ENCODE measurements at regions not wholly inside any gene's neighbourhood (a gene's known extent, or its start where the extent isn't known, plus 50 kb on each side); places are given as distances from the start of the nearest gene placed in this dataset.
A peak's percentile ranks its signal among the peaks of the same experiment; 100 is the strongest.

DNA sequence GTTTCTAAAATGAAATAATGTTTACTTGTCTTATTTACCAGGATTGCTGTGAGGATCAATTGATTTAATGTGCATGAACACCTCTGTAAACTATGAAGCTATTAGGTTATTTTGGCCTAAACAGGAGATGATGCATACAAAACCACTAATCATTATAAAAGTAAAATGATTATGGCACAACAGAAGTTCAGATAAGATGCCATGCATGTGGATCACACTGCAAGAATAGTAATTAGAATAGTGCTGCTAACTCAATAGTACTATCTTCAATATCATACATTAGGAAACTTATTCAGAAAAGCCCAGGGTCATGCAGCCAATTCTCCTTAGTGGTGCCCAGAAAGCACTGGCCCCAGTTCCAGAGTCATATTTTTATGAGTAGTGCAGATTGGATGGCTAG, 66.9 kb downstream of the TMEM100 start:
- DNase-seq: no peak
- Histone ChIP-seq H3K9ac (ENCODE audit: low read length) (no peak overlapping the region), H3K9me3 (ENCODE audit: low read length) (no peaks in the 10 kb centered on the region), H3K4me3 (ENCODE audit: low read length) (no peak overlapping the region), H3K79me2 (ENCODE audit: low read length) (no peaks in the 10 kb centered on the region), H2AFZ (ENCODE audit: low read length) (no peak overlapping the region), H4K20me1 (ENCODE audit: insufficient read depth, low read depth, low read length) (no peaks in the 10 kb centered on the region), H3K9me2 (replicated peaks; ENCODE audit: insufficient read depth, low read length) (no peaks in the 10 kb centered on the region), H3K27me3 (ENCODE audit: low read length) (no peaks in the 10 kb centered on the region), H3K36me3 (ENCODE audit: insufficient read depth, low read length) (no peaks in the 10 kb centered on the region), H3K27ac (ENCODE audit: low read length) (no peak overlapping the region), H3K4me1 (ENCODE audit: low read length) (peaks cover 42% of the 10 kb centered on the region), H3K4me2 (ENCODE audit: low read depth, low read length, poor library complexity, severe bottlenecking) (no peak overlapping the region)

DNA sequence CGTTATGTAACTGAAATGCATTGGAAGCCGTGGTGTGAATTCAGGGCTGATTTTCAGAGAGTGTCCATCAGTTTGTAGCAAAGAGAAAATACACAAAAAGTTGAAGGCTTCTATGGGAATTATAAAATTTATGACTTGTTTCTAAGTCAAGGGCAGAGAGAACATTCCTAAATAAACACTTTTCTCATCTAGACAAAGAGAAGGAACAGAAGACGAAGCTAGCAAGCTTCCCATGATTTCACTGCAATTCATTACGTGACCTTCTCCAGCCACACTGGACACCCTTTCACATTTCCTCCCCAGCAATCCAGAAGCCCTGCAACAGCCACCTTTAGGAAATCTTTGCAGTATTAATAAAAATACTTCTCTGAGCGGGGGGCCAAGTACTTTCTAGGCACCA, 67.8 kb downstream of the TMEM100 start:
- H3K27me3 ChIP-seq (ENCODE audit: low read length): no peaks in the 10 kb centered on the region
- no peak overlapping the region for H2AFZ ChIP-seq (ENCODE audit: low read length)
- no peaks in the 10 kb centered on the region for H3K9me2 ChIP-seq (replicated peaks; ENCODE audit: insufficient read depth, low read length)
- no peaks in the 10 kb centered on the region for H4K20me1 ChIP-seq (ENCODE audit: insufficient read depth, low read depth, low read length)
- H3K9me3 ChIP-seq (ENCODE audit: low read length): no peaks in the 10 kb centered on the region
- no peak overlapping the region for H3K4me2 ChIP-seq (ENCODE audit: low read depth, low read length, poor library complexity, severe bottlenecking)
- H3K4me1 ChIP-seq (ENCODE audit: low read length): peaks cover 42% of the 10 kb centered on the region
- no peaks in the 10 kb centered on the region for H3K36me3 ChIP-seq (ENCODE audit: insufficient read depth, low read length)
- no peak overlapping the region for H3K4me3 ChIP-seq (ENCODE audit: low read length)
- H3K27ac ChIP-seq (ENCODE audit: low read length): no peak overlapping the region
- DNase-seq: no peak
- H3K9ac ChIP-seq (ENCODE audit: low read length): no peak overlapping the region
- H3K79me2 ChIP-seq (ENCODE audit: low read length): no peaks in the 10 kb centered on the region

DNA sequence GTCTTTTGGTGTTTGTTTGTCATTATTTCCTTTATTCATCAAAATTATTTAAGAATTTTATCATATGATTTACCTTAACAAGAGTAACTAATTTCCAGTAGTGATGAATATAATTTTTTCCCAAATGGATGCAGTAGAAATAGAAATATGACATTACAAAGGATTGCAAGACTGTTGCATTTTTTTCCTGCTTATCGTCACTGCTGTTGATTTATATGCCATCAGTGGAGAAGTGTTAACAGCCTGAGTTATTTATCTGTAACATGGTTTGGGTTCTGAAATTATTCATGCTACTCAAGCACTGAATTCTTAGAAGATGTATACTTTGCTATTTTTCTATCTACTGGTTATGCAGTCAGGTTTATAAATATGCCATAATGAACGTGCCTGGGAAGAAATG, 68.6 kb downstream of the TMEM100 start:
- no peaks in the 10 kb centered on the region for H3K36me3 ChIP-seq (ENCODE audit: insufficient read depth, low read length)
- H3K4me3 ChIP-seq (ENCODE audit: low read length): no peak overlapping the region
- H3K9me3 ChIP-seq (ENCODE audit: low read length): no peaks in the 10 kb centered on the region
- DNase-seq: no peak
- no peak overlapping the region for H3K9ac ChIP-seq (ENCODE audit: low read length)
- no peak overlapping the region for H3K27ac ChIP-seq (ENCODE audit: low read length)
- no peaks in the 10 kb centered on the region for H3K27me3 ChIP-seq (ENCODE audit: low read length)
- no peaks in the 10 kb centered on the region for H4K20me1 ChIP-seq (ENCODE audit: insufficient read depth, low read depth, low read length)
- H2AFZ ChIP-seq (ENCODE audit: low read length): no peak overlapping the region
- H3K9me2 ChIP-seq (replicated peaks; ENCODE audit: insufficient read depth, low read length): no peaks in the 10 kb centered on the region
- no peaks in the 10 kb centered on the region for H3K79me2 ChIP-seq (ENCODE audit: low read length)
- peaks cover 35% of the 10 kb centered on the region for H3K4me1 ChIP-seq (ENCODE audit: low read length)
- no peak overlapping the region for H3K4me2 ChIP-seq (ENCODE audit: low read depth, low read length, poor library complexity, severe bottlenecking)

DNA sequence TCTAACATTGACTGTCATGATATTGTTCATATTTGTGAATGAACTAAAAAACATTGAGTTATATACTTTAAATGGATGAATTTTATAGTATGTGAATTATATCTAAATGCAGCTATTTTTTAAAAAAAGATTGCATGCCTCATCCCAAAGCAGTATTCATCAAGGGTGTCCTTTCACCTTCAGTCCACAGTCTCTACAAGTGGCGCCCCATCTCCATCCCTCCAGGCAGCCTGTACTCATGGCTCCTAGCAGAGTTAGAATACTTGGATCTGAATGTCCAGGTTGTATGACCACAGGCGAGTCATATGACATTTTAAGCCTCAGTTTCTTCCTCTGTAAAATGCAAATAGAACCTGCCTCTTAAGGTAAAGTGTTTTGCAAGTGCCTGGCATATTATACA, 69.8 kb downstream of the TMEM100 start:
- Histone ChIP-seq H4K20me1 (ENCODE audit: insufficient read depth, low read depth, low read length) (no peaks in the 10 kb centered on the region), H3K4me1 (ENCODE audit: low read length) (peaks cover 32% of the 10 kb centered on the region), H3K27ac (ENCODE audit: low read length) (no peak overlapping the region), H3K9ac (ENCODE audit: low read length) (no peak overlapping the region), H3K36me3 (ENCODE audit: insufficient read depth, low read length) (no peaks in the 10 kb centered on the region), H3K4me3 (ENCODE audit: low read length) (no peak overlapping the region), H2AFZ (ENCODE audit: low read length) (peak overlapping the region; percentile 72), H3K27me3 (ENCODE audit: low read length) (no peaks in the 10 kb centered on the region), H3K9me2 (replicated peaks; ENCODE audit: insufficient read depth, low read length) (no peaks in the 10 kb centered on the region), H3K9me3 (ENCODE audit: low read length) (no peaks in the 10 kb centered on the region), H3K79me2 (ENCODE audit: low read length) (no peaks in the 10 kb centered on the region), H3K4me2 (ENCODE audit: low read depth, low read length, poor library complexity, severe bottlenecking) (no peak overlapping the region)
- DNase-seq: no peak

DNA sequence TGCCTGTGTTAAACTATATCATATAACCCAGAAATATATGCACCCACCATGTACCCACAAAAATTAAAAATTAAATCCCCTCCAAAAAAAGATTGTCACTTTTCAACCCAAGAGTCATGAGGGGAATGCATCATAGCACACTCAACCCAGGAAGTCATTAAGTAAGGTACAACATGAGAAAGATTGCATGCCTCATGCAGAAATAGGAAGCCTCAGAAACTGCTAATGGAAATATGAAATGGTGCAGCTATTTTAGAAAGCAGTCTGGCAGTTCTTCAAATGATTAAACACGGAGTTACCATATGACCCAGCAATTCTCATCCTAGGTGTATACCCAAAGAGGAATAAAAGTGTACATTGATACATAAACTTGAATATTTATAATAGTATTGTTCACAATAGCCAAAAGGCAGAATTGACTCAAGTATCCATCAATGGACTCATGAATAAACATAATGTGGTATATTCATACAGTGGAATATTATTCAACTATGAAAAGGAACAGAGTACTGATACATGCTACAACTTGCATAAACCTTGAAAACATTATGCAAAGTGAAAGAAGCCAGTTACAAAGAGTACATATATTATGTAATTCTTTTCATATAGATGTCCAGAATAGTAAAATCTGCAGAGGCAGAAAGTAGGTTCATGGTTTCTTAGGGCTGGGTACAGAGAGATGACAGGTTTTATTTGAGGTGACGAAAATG, 70.4 kb downstream of the TMEM100 start:
- no peak overlapping the region for H3K4me2 ChIP-seq (ENCODE audit: low read depth, low read length, poor library complexity, severe bottlenecking)
- no peaks in the 10 kb centered on the region for H3K79me2 ChIP-seq (ENCODE audit: low read length)

DNA sequence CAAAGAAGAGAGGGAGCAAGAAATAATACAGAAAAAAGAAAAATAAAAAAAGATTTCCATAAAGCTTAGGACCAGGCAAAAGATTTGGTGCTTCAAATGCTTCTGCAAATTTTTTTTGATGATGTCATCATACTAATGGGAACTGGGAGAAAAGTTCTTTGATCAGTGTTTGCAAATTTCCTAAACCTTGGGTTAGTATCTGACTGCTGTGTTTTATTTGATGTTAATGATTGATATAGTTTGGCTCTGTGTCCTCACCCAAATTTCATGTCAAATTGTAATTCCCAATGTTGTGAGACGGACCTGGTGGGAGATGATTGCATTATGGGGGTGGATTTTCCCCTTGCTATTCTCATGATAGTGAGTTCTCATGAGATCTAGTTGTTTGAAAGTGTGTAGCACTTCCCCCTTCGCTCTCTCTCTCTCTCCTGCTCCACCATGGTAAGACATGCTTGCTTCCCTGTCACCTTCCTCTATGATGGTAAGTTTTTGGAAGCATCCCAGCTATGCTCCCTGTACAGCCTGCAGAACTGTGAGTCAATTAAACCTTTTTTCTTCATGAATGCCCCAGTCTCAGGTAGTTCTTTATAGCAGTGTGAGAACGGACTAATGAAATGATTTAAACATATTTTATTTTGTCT, 72.6 kb downstream of the TMEM100 start:
- Histone ChIP-seq H2AFZ (ENCODE audit: low read length) (peak overlapping the region; percentile 33; the same call in 1 of the 2 replicates), H3K27me3 (ENCODE audit: low read length) (no peaks in the 10 kb centered on the region), H3K9me2 (replicated peaks; ENCODE audit: insufficient read depth, low read length) (no peaks in the 10 kb centered on the region), H3K4me1 (ENCODE audit: low read length) (peaks cover 30% of the 10 kb centered on the region), H3K79me2 (ENCODE audit: low read length) (no peaks in the 10 kb centered on the region), H3K4me3 (ENCODE audit: low read length) (no peak overlapping the region), H4K20me1 (ENCODE audit: insufficient read depth, low read depth, low read length) (no peaks in the 10 kb centered on the region), H3K9ac (ENCODE audit: low read length) (0 out of 2 replicates have a peak overlapping the region, but pooled peaks have one; percentile 6), H3K9me3 (ENCODE audit: low read length) (no peaks in the 10 kb centered on the region), H3K36me3 (ENCODE audit: insufficient read depth, low read length) (no peaks in the 10 kb centered on the region), H3K4me2 (ENCODE audit: low read depth, low read length, poor library complexity, severe bottlenecking) (peak overlapping the region; percentile 17), H3K27ac (ENCODE audit: low read length) (no peak overlapping the region)
- no peak for DNase-seq

More for the DNA sequence above, 70.4 kb downstream of the TMEM100 start:
- Histone ChIP-seq H3K27me3 (ENCODE audit: low read length) (no peaks in the 10 kb centered on the region), H4K20me1 (ENCODE audit: insufficient read depth, low read depth, low read length) (no peaks in the 10 kb centered on the region), H3K36me3 (ENCODE audit: insufficient read depth, low read length) (no peaks in the 10 kb centered on the region), H3K4me1 (ENCODE audit: low read length) (peaks cover 34% of the 10 kb centered on the region), H3K9me3 (ENCODE audit: low read length) (no peaks in the 10 kb centered on the region), H3K9me2 (replicated peaks; ENCODE audit: insufficient read depth, low read length) (no peaks in the 10 kb centered on the region), H3K4me3 (ENCODE audit: low read length) (no peak overlapping the region), H3K27ac (ENCODE audit: low read length) (no peak overlapping the region), H3K9ac (ENCODE audit: low read length) (no peak overlapping the region), H2AFZ (ENCODE audit: low read length) (no peak overlapping the region)
- DNase-seq: no peak

DNA sequence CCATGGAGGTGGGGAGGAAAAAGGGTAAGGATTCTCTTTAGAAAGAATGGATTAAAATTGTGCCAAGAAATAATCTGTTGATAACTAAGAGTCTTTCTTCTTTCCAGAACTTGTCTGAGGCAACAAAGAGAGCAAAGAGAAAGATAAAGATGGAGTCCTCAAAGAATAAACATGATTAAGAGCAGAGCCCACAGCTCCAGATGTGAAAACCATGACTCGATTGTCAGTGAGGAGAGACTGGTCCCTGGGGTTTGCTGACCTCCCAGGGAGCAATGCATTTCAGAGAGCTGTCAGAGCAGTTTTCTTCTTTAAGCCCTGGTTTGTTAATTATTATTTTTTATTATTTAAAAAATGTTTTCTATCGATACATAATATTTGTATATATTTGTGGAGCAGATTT, 74.6 kb downstream of the TMEM100 start:
- Histone ChIP-seq H3K9me2 (replicated peaks; ENCODE audit: insufficient read depth, low read length) (no peaks in the 10 kb centered on the region), H3K4me1 (ENCODE audit: low read length) (peaks cover 33% of the 10 kb centered on the region), H3K9me3 (ENCODE audit: low read length) (no peaks in the 10 kb centered on the region), H3K27ac (ENCODE audit: low read length) (no peak overlapping the region), H4K20me1 (ENCODE audit: insufficient read depth, low read depth, low read length) (no peaks in the 10 kb centered on the region), H3K9ac (ENCODE audit: low read length) (no peak overlapping the region), H3K79me2 (ENCODE audit: low read length) (no peaks in the 10 kb centered on the region), H3K4me3 (ENCODE audit: low read length) (no peak overlapping the region), H2AFZ (ENCODE audit: low read length) (no peak overlapping the region), H3K36me3 (ENCODE audit: insufficient read depth, low read length) (no peaks in the 10 kb centered on the region), H3K4me2 (ENCODE audit: low read depth, low read length, poor library complexity, severe bottlenecking) (no peak overlapping the region), H3K27me3 (ENCODE audit: low read length) (no peaks in the 10 kb centered on the region)
- DNase-seq: no peak

DNA sequence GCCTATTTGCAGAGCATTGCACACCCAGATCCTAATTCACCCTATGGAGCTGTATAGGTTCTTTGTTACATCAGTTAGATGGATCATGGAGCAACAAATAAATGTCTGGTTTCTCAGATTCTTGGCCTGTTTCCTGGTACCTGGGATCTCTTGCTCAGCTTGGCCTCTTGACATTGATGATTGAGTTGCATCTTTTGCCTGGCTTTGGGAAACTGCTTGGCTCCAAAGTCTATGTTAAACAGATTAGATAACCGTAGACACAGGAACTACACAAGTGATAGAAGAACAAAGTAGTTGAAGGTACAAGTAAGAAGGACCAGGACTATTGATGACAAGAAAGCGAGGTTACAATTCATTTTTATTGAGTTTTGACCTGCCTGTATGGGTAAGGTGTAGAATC, 77.3 kb downstream of the TMEM100 start:
- Histone ChIP-seq H3K4me1 (ENCODE audit: low read length) (peaks cover 20% of the 10 kb centered on the region), H3K9me3 (ENCODE audit: low read length) (no peaks in the 10 kb centered on the region), H3K79me2 (ENCODE audit: low read length) (no peaks in the 10 kb centered on the region), H4K20me1 (ENCODE audit: insufficient read depth, low read depth, low read length) (no peaks in the 10 kb centered on the region), H3K27me3 (ENCODE audit: low read length) (no peaks in the 10 kb centered on the region), H3K36me3 (ENCODE audit: insufficient read depth, low read length) (no peaks in the 10 kb centered on the region), H3K27ac (ENCODE audit: low read length) (no peak overlapping the region), H3K9me2 (replicated peaks; ENCODE audit: insufficient read depth, low read length) (no peaks in the 10 kb centered on the region), H2AFZ (ENCODE audit: low read length) (no peak overlapping the region), H3K9ac (ENCODE audit: low read length) (no peak overlapping the region), H3K4me2 (ENCODE audit: low read depth, low read length, poor library complexity, severe bottlenecking) (no peak overlapping the region), H3K4me3 (ENCODE audit: low read length) (no peak overlapping the region)
- no peak for DNase-seq

Measured in Karpas-422 (cell line).